ENCODE measurements at regions not wholly inside any gene's neighbourhood (a gene's known extent, or its start where the extent isn't known, plus 50 kb on each side); places are given as distances from the start of the nearest gene placed in this dataset.

DNA sequence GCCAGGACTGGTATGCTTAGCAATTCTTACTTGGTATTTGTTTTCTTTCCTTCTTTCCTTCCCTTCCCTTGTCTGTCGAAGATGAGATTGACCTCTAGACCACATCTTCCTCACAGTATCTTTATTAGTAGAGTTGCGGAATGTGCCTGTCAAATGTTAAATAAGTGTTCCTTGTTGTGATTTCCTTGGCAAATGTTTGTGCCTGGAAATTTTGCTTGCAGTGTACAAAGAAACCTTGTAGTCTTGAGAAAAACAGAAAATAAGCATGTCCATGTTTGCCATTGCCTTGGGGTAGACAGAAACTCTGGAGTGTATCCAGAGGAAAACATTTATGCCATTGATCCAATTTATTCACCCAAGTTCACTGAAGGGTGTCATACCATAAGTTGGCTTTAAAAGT lies 79.5 kb upstream of the ZNF385D start:
- CTCF ChIA-PET = no interaction called here
- BruUV-seq (replicated peaks) = no TSS peak
- TF ChIP-seq CTCF (conservative IDR thresholded peaks at IDR 0.05; ENCODE audit: low read depth, low read length) (no peak), EZH2 (IDR thresholded peaks at IDR 0.05; ENCODE audit: borderline replicate concordance, low read depth, low read length, poor library complexity, severe bottlenecking) (no peak)
- POLR2A ChIA-PET (ENCODE audit: low non-redundant PET) = no interaction called here
- Histone ChIP-seq H3K27me3 (replicated peaks; ENCODE audit: insufficient read depth, low read depth, low read length, poor library complexity) (no peaks in the 10 kb centered on the region), H3K27ac (ENCODE audit: low read depth, low read length, poor library complexity, severe bottlenecking) (no peak overlapping the region), H3K36me3 (ENCODE audit: insufficient read depth, low read length, poor library complexity, severe bottlenecking) (no peaks in the 10 kb centered on the region), H3K9me3 (ENCODE audit: low read depth, low read length, poor library complexity, severe bottlenecking) (peaks cover 8% of the 10 kb centered on the region), H3K4me3 (ENCODE audit: low read depth, low read length, poor library complexity, severe bottlenecking) (no peak overlapping the region), H3K4me1 (ENCODE audit: insufficient read depth, low read length, poor library complexity, severe bottlenecking) (no peaks in the 10 kb centered on the region)
- no peak for DNase-seq (ENCODE audit: low spot score)
- intact Hi-C loops (cut with micrococcal nuclease; ENCODE audit: unreplicated experiment) = no loop called here

DNA sequence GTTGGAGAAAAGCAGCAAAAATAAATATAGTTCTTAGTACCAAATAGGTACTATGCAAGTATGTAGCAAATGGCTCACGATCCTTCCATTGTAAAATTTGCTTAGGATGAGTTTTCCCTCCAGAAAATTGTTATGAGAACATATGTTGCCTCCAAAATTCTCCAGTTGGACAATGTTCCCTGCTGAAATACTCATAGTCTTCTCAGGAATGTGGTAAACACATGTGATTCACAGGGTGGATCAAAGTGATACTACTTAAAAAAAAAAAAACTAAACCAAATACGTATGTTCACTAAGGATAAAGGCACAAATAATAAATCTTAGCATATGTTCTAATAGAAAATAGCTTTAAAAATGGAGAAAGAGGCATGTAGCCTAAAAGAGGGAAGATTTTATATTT lies 84.3 kb upstream of the ZNF385D start:
- POLR2A ChIA-PET (ENCODE audit: low non-redundant PET) = no interaction called here

DNA sequence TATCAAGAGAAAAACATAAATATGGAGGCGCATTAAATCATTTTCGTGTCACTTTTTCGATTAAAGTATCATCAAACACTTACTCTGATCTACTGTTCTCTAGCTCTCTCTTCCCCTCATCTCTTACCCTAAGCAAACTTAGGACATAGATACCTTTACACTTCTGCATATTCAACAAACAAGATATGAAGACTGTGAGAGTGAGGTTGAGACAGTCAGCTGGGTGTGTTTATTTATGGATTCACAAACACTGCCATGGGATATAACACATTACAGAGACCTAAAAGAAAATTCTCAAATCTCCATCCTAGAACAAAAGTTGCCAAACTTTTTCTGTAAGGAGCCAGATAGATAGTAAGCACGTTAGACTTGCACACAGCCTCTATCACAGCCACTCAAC lies 85.2 kb upstream of the ZNF385D start:
- ChIA-PET CTCF (interaction anchor here (0.6 kb wide), 1 partner anchor 1611 kb away, joined by 3 read pairs; no protein-coding TSS in a partner anchor), POLR2A (ENCODE audit: low non-redundant PET) (no interaction called here)
- TF ChIP-seq CTCF (conservative IDR thresholded peaks at IDR 0.05; ENCODE audit: low read depth, low read length) = no peak
- no peaks in the 10 kb centered on the region for H3K4me1 ChIP-seq (ENCODE audit: insufficient read depth, low read length, poor library complexity, severe bottlenecking)
- peaks cover 16% of the 10 kb centered on the region for H3K9me3 ChIP-seq (ENCODE audit: low read depth, low read length, poor library complexity, severe bottlenecking)
- no peaks in the 10 kb centered on the region for H3K27me3 ChIP-seq (replicated peaks; ENCODE audit: insufficient read depth, low read depth, low read length, poor library complexity)
- H3K4me3 ChIP-seq (ENCODE audit: low read depth, low read length, poor library complexity, severe bottlenecking) = no peak overlapping the region
- H3K36me3 ChIP-seq (ENCODE audit: insufficient read depth, low read length, poor library complexity, severe bottlenecking) = no peaks in the 10 kb centered on the region
- no TSS peak for BruUV-seq (replicated peaks)
- DNase-seq (ENCODE audit: low spot score) = no peak
- intact Hi-C loops (cut with micrococcal nuclease; ENCODE audit: unreplicated experiment) = no loop called here
- no peak overlapping the region for H3K27ac ChIP-seq (ENCODE audit: low read depth, low read length, poor library complexity, severe bottlenecking)

More for the DNA sequence above, 84.3 kb upstream of the ZNF385D start:
- H3K27me3 ChIP-seq (replicated peaks; ENCODE audit: insufficient read depth, low read depth, low read length, poor library complexity) = no peaks in the 10 kb centered on the region
- TF ChIP-seq CTCF (conservative IDR thresholded peaks at IDR 0.05; ENCODE audit: low read depth, low read length) = no peak
- no peak for TF ChIP-seq EZH2 (IDR thresholded peaks at IDR 0.05; ENCODE audit: borderline replicate concordance, low read depth, low read length, poor library complexity, severe bottlenecking)
- no peaks in the 10 kb centered on the region for H3K4me1 ChIP-seq (ENCODE audit: insufficient read depth, low read length, poor library complexity, severe bottlenecking)
- H3K27ac ChIP-seq (ENCODE audit: low read depth, low read length, poor library complexity, severe bottlenecking) = no peak overlapping the region
- DNase-seq (ENCODE audit: low spot score) = no peak
- CTCF ChIA-PET = no interaction called here
- no peak overlapping the region for H3K4me3 ChIP-seq (ENCODE audit: low read depth, low read length, poor library complexity, severe bottlenecking)
- no peaks in the 10 kb centered on the region for H3K36me3 ChIP-seq (ENCODE audit: insufficient read depth, low read length, poor library complexity, severe bottlenecking)
- BruUV-seq (replicated peaks) = no TSS peak
- intact Hi-C loops (cut with micrococcal nuclease; ENCODE audit: unreplicated experiment) = no loop called here
- peaks cover 11% of the 10 kb centered on the region for H3K9me3 ChIP-seq (ENCODE audit: low read depth, low read length, poor library complexity, severe bottlenecking)
